SIG-M5 treated with dmso at 0.1 percent for 504 hours (cell line): ENCODE measurements at regions not wholly inside any gene's neighbourhood (a gene's known extent, or its start where the extent isn't known, plus 50 kb on each side); places are given as distances from the start of the nearest gene placed in this dataset.
"Not testable (repeated sequence)": the region's sequence is repeated elsewhere in the genome, so short reads cannot be mapped to it uniquely, and the experiment has no call there.

Experiments
- DNase-seq: peaks from one replicate; lab custom pipeline; 2025; ENCODE audit not compliant: unreplicated experiment; lab: John Stamatoyannopoulos, UW

DNA sequence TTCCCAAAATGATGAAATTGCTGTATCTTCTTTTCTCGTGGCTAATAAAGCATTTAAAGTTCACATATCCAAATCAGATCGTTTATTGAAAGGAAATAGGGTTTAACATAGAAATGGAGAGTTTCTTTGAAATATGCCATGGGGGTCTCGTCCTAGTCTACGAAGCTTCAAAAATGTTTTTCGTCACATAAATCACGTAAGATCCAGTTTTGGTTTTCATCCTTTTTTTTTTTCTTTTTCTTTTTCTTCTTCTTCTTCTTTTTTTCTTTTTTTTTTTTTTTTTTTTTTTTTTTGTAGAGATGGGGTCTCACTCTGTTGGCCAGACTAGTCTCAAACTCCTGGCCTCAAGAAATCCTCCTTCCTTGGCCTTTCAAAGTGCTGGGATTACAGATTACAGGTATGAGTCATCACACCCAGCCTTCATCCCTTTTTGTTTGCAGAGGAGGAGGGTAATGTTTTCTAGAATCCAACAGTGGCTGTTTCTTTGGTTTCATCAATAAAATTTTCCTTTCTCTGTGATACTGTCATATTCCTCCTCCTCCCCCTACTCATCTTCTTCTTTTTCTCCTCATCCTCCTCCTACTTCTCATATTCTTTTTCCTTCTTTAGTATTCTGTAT, 94.7 kb upstream of the LOC128125822 start:
- DNase-seq, result no peak

DNA sequence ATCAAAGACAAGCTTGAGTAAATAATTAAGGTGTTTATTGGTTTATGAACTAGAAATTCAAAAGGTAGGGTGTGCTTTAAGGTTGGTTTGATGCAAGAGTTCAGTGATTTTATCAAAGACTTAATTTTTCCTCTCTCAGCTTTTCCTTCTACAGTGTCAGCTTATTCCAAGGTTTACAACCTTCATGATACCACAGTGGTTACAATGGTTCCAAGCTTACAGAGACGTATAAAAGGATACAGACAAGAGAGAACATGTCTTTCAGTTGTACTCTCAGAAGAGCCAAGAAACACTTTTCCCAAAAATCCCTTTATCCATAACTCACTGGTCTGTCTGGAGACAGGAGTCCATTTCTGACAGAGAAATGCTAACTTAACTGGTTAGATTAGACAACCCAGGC, 93.5 kb upstream of the LOC128125822 start:
- DNase-seq, result no peak

DNA sequence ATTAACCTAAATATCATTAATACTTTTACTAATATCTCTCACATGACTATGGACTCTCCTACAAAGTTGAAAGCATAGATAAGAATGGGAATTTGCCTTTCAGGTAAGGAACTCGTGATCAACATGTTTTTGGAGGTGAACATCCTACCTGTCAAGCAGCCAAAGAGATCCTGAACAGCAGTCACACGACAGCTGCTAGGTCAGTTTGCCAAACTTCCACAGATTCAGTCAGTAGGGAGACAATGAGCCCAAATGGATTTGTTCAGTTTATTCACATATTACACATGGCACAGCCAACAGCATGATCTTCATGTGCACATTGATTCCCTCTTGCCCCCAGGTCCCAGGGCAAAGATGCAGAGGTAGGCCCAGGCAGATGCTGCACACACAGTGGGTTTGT, 86.1 kb upstream of the LOC128125822 start:
- no peak for DNase-seq

DNA sequence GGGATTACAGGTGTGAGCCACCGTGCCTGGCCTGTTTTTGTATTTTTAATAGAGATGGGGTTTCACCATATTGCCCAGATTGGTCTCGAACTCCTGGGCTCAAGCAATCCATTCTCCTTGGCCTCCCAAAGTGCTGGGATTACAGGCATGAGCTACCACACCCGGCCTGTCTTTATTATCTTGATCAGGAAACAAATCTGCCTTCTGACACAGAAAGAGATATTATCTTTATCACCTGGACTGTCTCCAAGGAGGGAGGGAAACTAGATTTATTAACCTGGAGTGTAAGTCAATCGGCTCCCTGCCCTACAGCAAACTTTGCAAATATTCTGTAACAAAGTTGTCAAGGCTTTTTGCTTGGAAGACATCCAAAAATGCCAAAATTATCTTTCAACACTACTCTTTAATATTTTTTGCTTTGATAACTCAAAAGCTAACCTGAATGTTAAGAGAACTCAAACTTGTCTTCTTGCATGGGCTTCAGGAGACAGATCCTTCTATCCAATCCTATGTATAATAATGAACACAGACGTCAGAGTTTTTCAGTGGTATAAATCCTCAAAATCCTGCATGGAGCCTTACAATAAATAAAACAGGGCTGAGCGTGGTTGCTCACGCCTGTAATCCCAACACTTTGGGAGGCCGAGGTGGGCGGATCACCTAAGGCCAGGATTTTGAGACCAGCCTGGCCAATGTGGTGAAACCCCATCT, 85.0 kb upstream of the LOC128125822 start:
- DNase-seq, result no peak

DNA sequence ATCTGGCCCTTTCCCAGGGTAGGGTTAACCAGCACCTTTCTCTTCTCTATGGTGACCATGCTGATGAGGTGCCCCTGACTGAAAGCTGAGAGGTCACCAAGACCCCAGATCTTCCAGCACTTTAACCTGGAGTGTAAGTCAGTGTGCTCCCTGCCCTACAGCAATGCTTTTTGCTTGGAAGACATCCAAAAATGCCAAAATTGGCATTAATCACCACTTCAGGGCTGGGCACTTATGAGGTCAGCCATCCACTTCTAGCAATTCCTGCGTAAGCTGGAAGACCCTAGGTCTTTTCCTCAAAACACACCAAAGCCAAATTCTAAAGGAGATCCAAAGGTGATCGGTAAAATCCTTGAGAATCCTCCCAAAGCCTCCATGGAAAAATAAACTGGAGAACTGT, 81.2 kb upstream of the LOC128125822 start:
- DNase-seq, result no peak

DNA sequence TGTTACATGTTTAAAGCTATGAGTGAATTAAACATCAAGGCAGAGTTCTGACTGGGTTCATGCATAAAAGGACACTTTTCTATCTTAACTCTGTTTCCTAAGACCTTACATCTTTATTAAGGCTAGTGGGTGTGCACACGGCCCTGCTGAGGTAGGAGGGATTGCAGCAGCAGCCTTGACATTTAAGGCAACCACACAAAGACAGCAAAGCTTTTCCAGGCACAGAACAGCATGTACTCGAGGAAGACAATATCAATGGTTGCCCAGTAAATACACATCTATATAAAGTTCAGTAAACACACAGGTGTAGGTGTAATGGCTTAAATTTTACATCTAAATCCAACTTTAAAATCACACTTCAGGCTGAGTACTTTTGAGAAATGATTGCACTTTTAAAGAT, 79.8 kb upstream of the LOC128125822 start:
- no peak for DNase-seq

DNA sequence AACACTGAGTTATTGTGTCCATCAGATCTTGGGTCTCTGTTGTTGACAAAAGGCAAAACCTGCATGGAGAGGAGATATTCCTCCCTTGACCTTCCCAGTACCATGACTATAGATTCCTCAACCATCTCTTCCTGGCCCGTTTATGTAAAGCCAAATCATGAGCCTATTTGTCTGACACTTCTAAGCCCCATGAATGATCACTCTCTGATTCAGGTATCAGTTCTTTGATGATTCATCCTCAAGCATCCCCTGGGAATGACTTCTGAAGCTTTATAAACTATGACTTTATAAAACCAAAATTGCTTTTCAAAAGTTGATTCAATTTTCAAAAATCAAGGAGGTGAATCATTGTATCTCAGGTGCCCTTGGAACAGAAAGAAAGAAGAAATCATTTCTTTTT, 78.7 kb upstream of the LOC128125822 start:
- DNase-seq, result no peak

DNA sequence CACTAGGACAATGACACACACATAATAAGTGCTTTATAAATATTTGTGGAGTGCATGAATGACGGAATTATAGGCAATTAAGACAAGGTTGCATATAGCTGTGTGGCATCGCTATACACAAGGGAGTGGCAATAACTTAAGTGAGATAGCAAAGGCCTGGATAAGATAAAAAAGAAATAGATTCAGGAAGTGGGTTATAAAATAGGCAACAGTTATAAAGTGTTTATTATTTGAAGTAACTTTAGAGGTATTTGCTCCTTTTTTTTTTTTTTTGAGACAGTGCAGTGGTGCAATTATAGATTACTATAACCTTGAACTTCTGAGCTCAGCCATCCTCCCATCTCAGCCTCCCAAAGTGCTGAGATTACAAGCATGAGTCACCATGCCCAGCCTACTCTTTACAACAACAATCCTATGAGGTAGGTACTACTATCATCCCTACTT, 75.9 kb upstream of the LOC128125822 start:
- DNase-seq, result no peak

DNA sequence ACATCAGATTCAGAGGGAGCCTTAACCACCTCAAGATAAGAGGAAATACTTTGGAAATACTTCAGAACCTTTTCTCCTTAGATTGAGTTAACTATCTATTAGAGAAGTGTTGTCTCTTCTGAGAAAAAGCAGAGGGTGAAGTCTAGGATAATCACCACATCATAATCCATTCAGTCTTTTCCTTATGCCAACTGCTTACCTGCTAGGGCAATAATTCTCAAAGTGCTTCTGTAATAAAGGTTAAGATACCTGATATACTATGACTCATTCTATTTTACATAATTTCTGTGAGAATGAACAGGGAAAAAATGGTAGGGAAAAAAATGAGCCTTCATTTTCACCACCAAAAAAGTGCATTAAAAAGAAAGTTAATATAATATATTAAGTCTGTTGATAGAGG, 70.1 kb upstream of the LOC128125822 start:
- DNase-seq, result no peak

DNA sequence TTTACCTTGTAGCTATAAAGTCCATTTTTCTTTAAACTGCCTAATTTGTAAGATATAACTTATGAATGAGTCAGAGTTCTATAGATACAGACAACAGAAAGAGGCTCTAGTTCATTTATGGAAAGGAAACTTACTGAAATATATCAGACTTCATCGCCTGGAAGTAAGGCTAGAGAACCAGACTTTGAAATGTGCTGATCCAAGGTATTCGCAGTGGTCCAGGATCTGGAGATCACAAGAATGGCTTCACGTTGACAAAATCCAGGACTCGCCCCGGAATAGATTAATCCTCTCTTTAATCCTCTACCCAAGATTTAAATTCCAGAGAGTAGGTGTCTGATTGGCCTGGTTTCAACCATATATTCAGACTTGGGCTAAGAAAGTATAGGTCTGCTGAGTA, 69.1 kb upstream of the LOC128125822 start:
- DNase-seq, result no peak

DNA sequence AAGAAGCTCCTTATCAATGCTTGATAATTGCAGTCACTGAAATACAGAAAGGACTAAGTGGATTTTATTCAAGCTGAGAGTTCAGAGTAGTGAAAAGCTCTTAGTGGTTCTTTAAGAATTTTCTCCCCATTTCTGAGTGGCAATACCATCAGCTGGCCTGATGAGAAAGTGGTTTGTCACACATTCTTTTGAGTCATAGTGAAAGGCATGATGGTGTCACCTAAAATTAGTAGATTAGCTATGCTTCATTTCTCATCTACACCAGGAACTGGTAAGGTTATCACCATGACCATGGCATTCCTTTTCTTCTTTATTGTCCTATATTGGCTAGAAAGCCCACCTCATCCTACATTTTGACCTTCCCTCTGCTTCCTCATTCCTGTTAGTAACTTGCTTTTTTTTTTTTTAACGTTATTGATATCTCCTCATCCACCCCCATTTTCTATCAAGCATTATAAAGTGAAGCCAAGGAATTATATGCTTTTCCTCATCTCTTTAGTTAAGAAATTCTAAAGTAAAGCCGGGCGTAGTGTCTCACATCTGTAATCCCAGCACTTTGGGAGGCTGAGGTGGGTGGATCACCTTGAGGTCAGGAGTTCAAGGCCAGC, 67.4 kb upstream of the LOC128125822 start:
- no peak for DNase-seq

DNA sequence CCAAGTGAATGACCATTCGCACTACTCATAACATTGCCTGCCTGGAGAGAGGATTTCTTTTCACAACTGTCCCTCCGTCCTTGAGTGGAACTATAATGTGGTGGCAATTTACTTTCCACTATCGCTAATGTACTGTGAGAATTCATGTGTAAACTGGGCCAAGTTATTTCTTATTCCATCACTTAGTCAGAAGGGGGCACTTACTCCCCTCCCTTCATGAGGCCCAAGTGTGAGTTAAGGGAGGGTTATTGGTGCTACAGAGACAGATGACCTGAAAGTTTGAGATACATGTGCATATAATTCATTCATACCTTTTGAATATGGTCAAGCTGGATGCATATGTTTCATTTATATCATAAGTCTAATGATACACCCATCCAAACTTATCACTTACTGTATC, 65.2 kb upstream of the LOC128125822 start:
- DNase-seq, result no peak

DNA sequence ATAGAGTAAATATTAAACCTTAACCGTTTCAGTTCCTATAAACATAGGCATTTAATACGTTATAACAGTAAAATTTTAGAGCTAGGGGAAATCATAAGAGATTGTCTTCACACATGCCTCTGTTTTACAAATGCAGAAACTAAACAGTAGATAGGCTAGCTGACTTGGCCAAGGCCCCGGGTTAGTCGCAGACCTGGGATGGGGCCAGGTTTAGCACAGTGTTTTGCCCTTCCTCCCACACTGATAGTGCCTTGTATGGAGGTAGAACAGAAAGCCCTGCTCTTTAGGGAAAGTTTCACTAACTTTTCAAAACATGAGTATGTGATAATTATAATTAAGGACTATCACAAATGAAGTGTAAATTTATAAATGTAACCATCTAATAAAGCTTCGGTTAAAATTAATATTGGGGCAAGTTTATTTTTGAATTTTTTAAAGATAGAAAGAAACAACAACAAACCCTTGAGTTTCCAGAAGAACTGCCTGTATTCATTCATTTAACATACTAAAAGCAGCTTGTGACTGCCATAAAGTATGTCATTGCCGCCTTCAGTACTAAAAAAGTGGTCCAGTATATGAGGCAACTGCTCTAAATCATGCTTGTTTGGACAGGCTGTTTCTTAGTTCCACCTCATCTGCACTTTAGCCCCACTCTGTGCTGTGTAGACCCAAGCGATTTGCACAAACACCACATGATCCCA, 62.5 kb upstream of the LOC128125822 start:
- DNase-seq, result no peak

DNA sequence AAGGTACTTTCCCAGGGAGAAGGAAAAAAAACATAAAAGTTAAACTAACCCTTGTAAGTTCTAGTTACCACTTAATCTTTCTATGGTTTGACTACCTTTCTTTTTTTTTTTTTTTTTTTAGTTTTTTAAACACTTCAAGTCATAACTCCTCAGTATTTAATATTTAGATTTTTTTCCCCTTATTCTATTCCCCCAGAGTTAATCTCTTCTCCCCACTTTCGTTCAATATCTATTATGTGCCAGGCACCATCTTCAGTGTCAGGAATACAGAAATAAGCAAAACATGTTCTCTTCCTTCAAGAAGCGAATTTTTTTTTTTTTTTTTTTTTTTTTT, 62.0 kb upstream of the LOC128125822 start:
- DNase-seq, result no peak

DNA sequence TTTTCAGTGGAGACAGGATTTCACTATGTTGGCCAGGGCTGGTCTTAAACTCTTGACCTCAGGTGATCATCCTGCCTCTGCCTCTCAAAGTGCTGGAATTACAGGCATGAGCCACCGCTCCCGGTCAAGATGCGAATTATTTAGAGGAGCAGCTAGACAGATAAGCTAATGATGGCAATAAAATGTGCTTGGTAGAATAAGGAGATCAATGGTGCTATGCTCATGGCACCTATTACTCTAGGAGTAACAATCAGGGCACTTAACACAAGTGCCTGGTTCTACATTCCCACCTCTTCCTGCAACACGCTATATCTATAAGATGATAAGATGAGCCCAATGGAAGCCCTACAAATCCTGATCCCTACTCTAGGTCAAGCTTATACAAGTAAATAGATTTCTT, 61.4 kb upstream of the LOC128125822 start:
- DNase-seq, result no peak

DNA sequence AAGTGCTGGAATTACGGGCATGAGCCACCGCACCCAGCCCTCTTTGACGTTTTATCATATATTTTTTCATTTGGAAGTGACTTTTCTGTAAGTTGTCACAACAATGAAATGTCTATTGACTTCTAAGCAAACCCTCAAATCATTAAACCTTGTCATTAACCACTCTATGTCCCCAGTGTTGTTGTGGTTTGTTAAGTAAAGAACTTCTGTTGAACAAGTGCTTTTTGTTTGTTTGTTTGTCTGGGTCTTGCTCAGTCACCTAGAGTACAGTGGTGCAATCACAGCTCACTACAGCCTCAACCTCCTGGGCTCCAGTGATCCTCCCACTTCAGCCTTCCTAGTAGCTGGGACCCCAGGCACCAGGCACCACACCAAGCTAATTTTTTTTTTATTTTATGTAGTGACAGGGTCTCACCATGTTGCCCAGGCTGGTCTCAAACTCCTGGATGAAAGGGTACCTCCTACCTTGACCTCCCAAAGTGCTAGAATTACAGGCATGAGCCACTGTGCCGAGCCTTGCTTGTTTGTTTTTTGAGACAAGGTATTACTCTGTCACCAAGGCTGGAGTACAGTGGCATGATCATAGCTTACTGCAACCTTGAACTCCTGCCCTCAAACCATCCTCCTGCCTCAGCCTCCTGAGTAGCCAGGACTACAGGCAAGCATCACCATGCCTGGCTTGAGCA, 57.6 kb upstream of the LOC128125822 start:
- DNase-seq, result no peak

DNA sequence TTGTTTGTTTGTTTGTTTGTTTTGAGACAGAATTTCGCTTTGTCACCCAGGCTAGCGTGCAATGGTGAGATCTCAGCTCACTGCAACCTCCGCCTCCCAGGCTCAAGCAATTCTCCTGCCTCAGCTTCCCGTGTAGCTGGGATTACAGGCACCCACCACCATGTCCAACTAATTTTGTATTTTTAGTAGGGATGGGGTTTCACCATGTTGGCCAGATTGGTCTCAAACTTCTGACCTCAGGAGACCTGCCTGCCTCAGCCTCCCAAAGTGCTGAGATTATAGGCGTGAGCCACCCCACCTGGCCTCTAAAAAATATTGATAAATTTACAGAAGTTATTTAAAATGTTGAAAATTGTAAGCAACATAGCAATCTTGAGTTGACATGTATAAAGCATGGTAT, 57.1 kb upstream of the LOC128125822 start:
- not testable (repeated sequence) for DNase-seq

DNA sequence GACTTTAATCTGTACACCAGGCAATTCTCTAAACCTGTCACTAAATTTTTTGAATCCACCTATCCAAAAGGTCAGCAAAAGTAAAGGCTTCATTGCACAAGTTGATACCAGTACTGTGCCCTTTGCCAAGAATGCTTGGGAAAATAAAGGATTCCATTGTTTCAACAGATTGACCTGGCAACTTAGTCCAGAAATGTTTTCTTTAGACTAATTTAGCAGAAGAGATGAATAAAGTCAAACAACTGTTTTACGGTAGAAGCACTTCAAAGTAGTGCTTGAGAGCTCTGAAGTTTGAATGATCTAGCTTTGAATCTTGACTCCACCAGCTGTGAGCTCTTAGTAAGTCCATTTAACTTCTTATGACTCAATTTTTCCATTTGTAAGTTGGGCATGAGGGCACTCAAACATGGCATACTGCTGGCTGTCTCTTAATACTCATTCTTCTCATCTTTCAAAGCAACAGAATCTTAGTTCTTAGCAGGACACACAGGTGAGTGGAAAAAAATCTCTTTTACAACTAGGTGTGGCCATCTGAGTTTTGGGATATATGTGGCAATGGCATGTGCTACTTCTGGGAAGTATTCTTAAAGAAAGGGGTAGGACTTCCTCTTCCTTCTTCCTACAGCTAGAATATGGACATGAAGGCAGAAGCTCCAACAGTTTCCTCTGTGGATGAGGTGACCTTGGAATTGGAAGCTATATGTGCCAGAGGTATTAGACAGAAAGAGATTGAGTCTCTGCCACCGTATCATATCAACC, 55.9 kb upstream of the LOC128125822 start:
- DNase-seq, result no peak

DNA sequence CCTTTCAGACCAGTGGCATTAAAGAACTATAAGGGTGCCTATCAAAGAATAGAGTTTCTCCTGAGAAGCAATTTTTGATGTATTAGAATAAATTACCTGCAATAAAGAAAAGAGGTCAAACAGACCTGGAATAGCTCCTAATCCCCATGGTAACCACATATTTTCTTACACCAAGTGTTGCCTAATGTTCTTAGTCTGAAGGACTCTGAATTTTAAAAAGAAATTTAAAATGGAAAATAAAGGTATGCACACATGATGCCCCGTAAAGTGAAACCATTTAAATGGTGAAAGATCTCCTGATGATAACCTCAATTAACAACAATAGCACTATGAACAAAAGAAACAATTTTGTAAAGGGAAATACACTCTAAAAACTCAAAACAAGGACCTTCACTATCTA, 55.1 kb upstream of the LOC128125822 start:
- no peak for DNase-seq

DNA sequence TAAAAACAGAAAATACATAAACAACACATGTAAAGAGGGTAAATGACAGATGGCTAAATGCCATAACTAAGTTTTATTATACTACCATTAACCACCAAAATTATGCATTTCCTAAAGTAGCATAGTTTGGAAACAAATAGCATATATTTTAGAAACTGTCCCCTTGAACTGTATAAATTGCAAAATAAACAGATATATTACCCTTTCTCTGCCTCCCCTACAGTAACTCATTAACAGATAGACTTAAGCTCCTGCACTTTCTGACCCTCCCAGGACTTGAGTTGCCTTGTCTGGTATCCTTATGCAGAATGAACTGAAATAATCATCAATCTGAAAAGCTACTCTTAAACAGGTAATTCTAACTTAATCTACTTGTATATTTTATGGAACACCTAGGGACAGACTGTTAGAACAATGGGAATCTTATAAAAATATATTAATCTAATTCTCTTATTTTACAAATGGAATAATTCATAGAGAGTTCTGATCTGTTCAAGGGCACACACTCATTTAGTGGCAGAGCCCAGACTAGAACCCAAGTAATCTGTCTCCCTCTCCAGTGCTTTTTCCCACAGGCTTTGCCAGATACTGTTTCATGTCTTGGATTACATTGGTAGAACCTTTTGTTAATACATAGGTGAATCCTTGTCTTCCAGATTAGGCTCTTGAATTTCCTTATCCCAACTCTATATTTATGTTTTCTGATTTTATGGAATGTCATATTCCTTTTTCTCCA, 50.6 kb upstream of the LOC128125822 start:
- no peak for DNase-seq
